ENCODE measurements at regions not wholly inside any gene's neighbourhood (a gene's known extent, or its start where the extent isn't known, plus 50 kb on each side); places are given as distances from the start of the nearest gene placed in this dataset.
A peak's percentile ranks its signal among the peaks of the same experiment; 100 is the strongest.

- Histone ChIP-seq H4K20me1 (ENCODE audit: insufficient read depth, poor library complexity, severe bottlenecking) (no peaks in the 10 kb centered on the region), H3K4me3 (no peak overlapping the region), H3K27me3 (no peaks in the 10 kb centered on the region), H3K4me2 (peak overlapping the region; percentile 63), H3K79me2 (no peaks in the 10 kb centered on the region), H3K4me1 (ENCODE audit: insufficient read depth) (peaks cover 7% of the 10 kb centered on the region), H2AFZ (no peak overlapping the region), H3K9me2 (replicated peaks; ENCODE audit: insufficient read depth) (no peaks in the 10 kb centered on the region), H3K36me3 (replicated peaks; ENCODE audit: insufficient read depth, low read depth) (no peaks in the 10 kb centered on the region), H3K27ac (peak overlapping the region; percentile 56), H3K9me3 (ENCODE audit: low read depth) (no peaks in the 10 kb centered on the region)
- peak; percentile 43 for DNase-seq (ENCODE audit: low spot score)
- WGBS (ENCODE audit: low lambda C conversion rate, missing lambda C conversion rate), result 36% methylated on average over 3 of the region's 3 CpGs
- TF ChIP-seq EZH2 (IDR thresholded peaks at IDR 0.05; ENCODE audit: borderline replicate concordance) (no peak), CTCF (IDR thresholded peaks at IDR 0.05; ENCODE audit: poor library complexity) (no peak), EZH2phosphoT487 (IDR thresholded peaks at IDR 0.05; ENCODE audit: low read depth, severe bottlenecking, unreplicated experiment) (no peak)
These were observed 506.0 kb upstream of the FAM241A start for GRCh38 chr4:111639120-111639690.

- H3K79me2 ChIP-seq, result no peaks in the 10 kb centered on the region
- no peak overlapping the region for H2AFZ ChIP-seq
These were observed 505.4 kb upstream of the FAM241A start for GRCh38 chr4:111639876-111640275.

GRCh38 chr4:111641813-111642579 lies 503.3 kb upstream of the FAM241A start:
- H2AFZ ChIP-seq, result no peak overlapping the region
- H3K4me3 ChIP-seq, result no peak overlapping the region
- 38% methylated on average over 9 of the region's 9 CpGs for WGBS (ENCODE audit: low lambda C conversion rate, missing lambda C conversion rate)
- H3K27ac ChIP-seq, result no peak overlapping the region
- no peaks in the 10 kb centered on the region for H3K9me2 ChIP-seq (replicated peaks; ENCODE audit: insufficient read depth)
- H3K36me3 ChIP-seq (replicated peaks; ENCODE audit: insufficient read depth, low read depth), result no peaks in the 10 kb centered on the region
- no peak overlapping the region for H3K4me2 ChIP-seq
- peaks cover 7% of the 10 kb centered on the region for H3K4me1 ChIP-seq (ENCODE audit: insufficient read depth)
- no peaks in the 10 kb centered on the region for H3K27me3 ChIP-seq
- H4K20me1 ChIP-seq (ENCODE audit: insufficient read depth, poor library complexity, severe bottlenecking), result no peaks in the 10 kb centered on the region
- DNase-seq (ENCODE audit: low spot score), result peak; percentile 92
- TF ChIP-seq EZH2 (IDR thresholded peaks at IDR 0.05; ENCODE audit: borderline replicate concordance) (no peak), CTCF (IDR thresholded peaks at IDR 0.05; ENCODE audit: poor library complexity) (peak; percentile 99), EZH2phosphoT487 (IDR thresholded peaks at IDR 0.05; ENCODE audit: low read depth, severe bottlenecking, unreplicated experiment) (no peak)
- H3K79me2 ChIP-seq, result no peaks in the 10 kb centered on the region
- H3K9me3 ChIP-seq (ENCODE audit: low read depth), result no peaks in the 10 kb centered on the region

More at GRCh38 chr4:111639876-111640275, 505.4 kb upstream of the FAM241A start:
- H3K4me3 ChIP-seq, result no peak overlapping the region
- no peaks in the 10 kb centered on the region for H3K9me3 ChIP-seq (ENCODE audit: low read depth)
- H3K36me3 ChIP-seq (replicated peaks; ENCODE audit: insufficient read depth, low read depth), result no peaks in the 10 kb centered on the region
- no peaks in the 10 kb centered on the region for H4K20me1 ChIP-seq (ENCODE audit: insufficient read depth, poor library complexity, severe bottlenecking)
- 39% methylated on average over 6 of the region's 6 CpGs for WGBS (ENCODE audit: low lambda C conversion rate, missing lambda C conversion rate)
- DNase-seq (ENCODE audit: low spot score), result peak; percentile 34
- H3K4me2 ChIP-seq, result peak overlapping the region; percentile 63
- H3K9me2 ChIP-seq (replicated peaks; ENCODE audit: insufficient read depth), result no peaks in the 10 kb centered on the region
- no peaks in the 10 kb centered on the region for H3K27me3 ChIP-seq
- peaks cover 7% of the 10 kb centered on the region for H3K4me1 ChIP-seq (ENCODE audit: insufficient read depth)
- peak overlapping the region; percentile 56 for H3K27ac ChIP-seq
- TF ChIP-seq CTCF (IDR thresholded peaks at IDR 0.05; ENCODE audit: poor library complexity), result no peak
- TF ChIP-seq EZH2 (IDR thresholded peaks at IDR 0.05; ENCODE audit: borderline replicate concordance), result no peak
- no peak for TF ChIP-seq EZH2phosphoT487 (IDR thresholded peaks at IDR 0.05; ENCODE audit: low read depth, severe bottlenecking, unreplicated experiment)
